ENCODE measurements at regions not wholly inside any gene's neighbourhood (a gene's known extent, or its start where the extent isn't known, plus 50 kb on each side); places are given as distances from the start of the nearest gene placed in this dataset.

GRCh38 chr20:39130627-39131026 is 168.5 kb downstream of the DHX35 start:
- Histone ChIP-seq H3K36me3 (ENCODE audit: control insufficient read depth, insufficient read depth, low read length) (no peaks in the 10 kb centered on the region), H3K4me3 (ENCODE audit: low read depth, low read length) (no peak overlapping the region), H3K27me3 (ENCODE audit: control insufficient read depth, insufficient read depth, low read length) (no peaks in the 10 kb centered on the region)
- TF ChIP-seq CTCF (IDR thresholded peaks at IDR 0.05; ENCODE audit: insufficient read depth, low read length, poor library complexity, severe bottlenecking): no peak
- DNase-seq (ENCODE audit: low read depth): no peak

GRCh38 chr20:39129523-39129922 is 167.4 kb downstream of the DHX35 start:
- TF ChIP-seq CTCF (IDR thresholded peaks at IDR 0.05; ENCODE audit: insufficient read depth, low read length, poor library complexity, severe bottlenecking): no peak

GRCh38 chr20:39124064-39124463 is 161.9 kb downstream of the DHX35 start:
- no peak for DNase-seq (ENCODE audit: low read depth)
- no peak for TF ChIP-seq CTCF (IDR thresholded peaks at IDR 0.05; ENCODE audit: insufficient read depth, low read length, poor library complexity, severe bottlenecking)
- Histone ChIP-seq H3K27me3 (ENCODE audit: control insufficient read depth, insufficient read depth, low read length) (peaks cover 2% of the 10 kb centered on the region), H3K4me3 (ENCODE audit: low read depth, low read length) (no peak overlapping the region), H3K36me3 (ENCODE audit: control insufficient read depth, insufficient read depth, low read length) (no peaks in the 10 kb centered on the region)

More at GRCh38 chr20:39129523-39129922, 167.4 kb downstream of the DHX35 start:
- Histone ChIP-seq H3K36me3 (ENCODE audit: control insufficient read depth, insufficient read depth, low read length) (no peaks in the 10 kb centered on the region), H3K27me3 (ENCODE audit: control insufficient read depth, insufficient read depth, low read length) (no peaks in the 10 kb centered on the region), H3K4me3 (ENCODE audit: low read depth, low read length) (no peak overlapping the region)
- DNase-seq (ENCODE audit: low read depth): no peak

GRCh38 chr20:39123185-39123557 is 161.0 kb downstream of the DHX35 start:
- no peak for TF ChIP-seq CTCF (IDR thresholded peaks at IDR 0.05; ENCODE audit: insufficient read depth, low read length, poor library complexity, severe bottlenecking)
- H3K36me3 ChIP-seq (ENCODE audit: control insufficient read depth, insufficient read depth, low read length): no peaks in the 10 kb centered on the region
- no peak for DNase-seq (ENCODE audit: low read depth)
- peaks cover 2% of the 10 kb centered on the region for H3K27me3 ChIP-seq (ENCODE audit: control insufficient read depth, insufficient read depth, low read length)
- H3K4me3 ChIP-seq (ENCODE audit: low read depth, low read length): no peak overlapping the region

- no peaks in the 10 kb centered on the region for H3K36me3 ChIP-seq (ENCODE audit: control insufficient read depth, insufficient read depth, low read length)
- TF ChIP-seq CTCF (IDR thresholded peaks at IDR 0.05; ENCODE audit: insufficient read depth, low read length, poor library complexity, severe bottlenecking): no peak
- DNase-seq (ENCODE audit: low read depth): peak; percentile 35
- peaks cover 2% of the 10 kb centered on the region for H3K27me3 ChIP-seq (ENCODE audit: control insufficient read depth, insufficient read depth, low read length)
- H3K4me3 ChIP-seq (ENCODE audit: low read depth, low read length): no peak overlapping the region
These were observed 155.3 kb downstream of the DHX35 start for GRCh38 chr20:39117491-39117890.

- peaks cover 4% of the 10 kb centered on the region for H3K27me3 ChIP-seq (ENCODE audit: control insufficient read depth, insufficient read depth, low read length)
- no peak for TF ChIP-seq CTCF (IDR thresholded peaks at IDR 0.05; ENCODE audit: insufficient read depth, low read length, poor library complexity, severe bottlenecking)
- no peak for DNase-seq (ENCODE audit: low read depth)
These were observed 153.9 kb downstream of the DHX35 start for GRCh38 chr20:39116020-39116419.

More at GRCh38 chr20:39116020-39116419, 153.9 kb downstream of the DHX35 start:
- Histone ChIP-seq H3K36me3 (ENCODE audit: control insufficient read depth, insufficient read depth, low read length) (no peaks in the 10 kb centered on the region), H3K4me3 (ENCODE audit: low read depth, low read length) (no peak overlapping the region)

All from kidney epithelial cell (primary cell).